ENCODE measurements at regions not wholly inside any gene's neighbourhood (a gene's known extent, or its start where the extent isn't known, plus 50 kb on each side); places are given as distances from the start of the nearest gene placed in this dataset.
A peak's percentile ranks its signal among the peaks of the same experiment; 100 is the strongest.

- H3K9me3 Mint-ChIP-seq = no peaks in the 10 kb centered on the region
- H3K27me3 Mint-ChIP-seq = no peaks in the 10 kb centered on the region
- H3K4me3 Mint-ChIP-seq = no peak overlapping the region
- H3K36me3 Mint-ChIP-seq (ENCODE audit: low read depth) = no peaks in the 10 kb centered on the region
- CTCF ChIA-PET = interaction anchor here (1.2 to 1.5 kb wide), 3 partner anchors 10 to 228 kb away, joined by 3 read pairs; no protein-coding TSS in a partner anchor
- H3K27ac Mint-ChIP-seq = no peak overlapping the region
- DNase-seq = no peak
- H3K4me1 Mint-ChIP-seq = peaks cover 36% of the 10 kb centered on the region
- POLR2A ChIA-PET = no interaction called here
Observed at GRCh38 chr6:15905488-15906419, 223.1 kb upstream of the MYLIP start.

- ChIA-PET POLR2A (no interaction called here), CTCF (interaction anchor here (0.6 kb wide), 2 partner anchors 311 to 381 kb away, joined by 3 to 6 read pairs; no protein-coding TSS in a partner anchor)
- no peak overlapping the region for H3K4me3 Mint-ChIP-seq
Observed at GRCh38 chr6:15904651-15905376, 224.1 kb upstream of the MYLIP start.

GRCh38 chr6:15901141-15902115, 227.5 kb upstream of the MYLIP start:
- ChIA-PET POLR2A (interaction anchor here (0.6 kb wide), 1 partner anchor 290 kb away, joined by 6 read pairs; no protein-coding TSS in a partner anchor), CTCF (interaction anchor here (0.6 to 2.2 kb wide), 9 partner anchors 8 to 350 kb away, joined by 3 to 5 read pairs (median 3); no protein-coding TSS in a partner anchor)
- Mint-ChIP-seq H3K4me1 (peaks cover 31% of the 10 kb centered on the region), H3K4me3 (no peak overlapping the region), H3K9me3 (no peaks in the 10 kb centered on the region), H3K36me3 (ENCODE audit: low read depth) (no peaks in the 10 kb centered on the region), H3K27me3 (no peaks in the 10 kb centered on the region), H3K27ac (peak overlapping the region; percentile 71)
- DNase-seq = peak; percentile 32

More at GRCh38 chr6:15904651-15905376, 224.1 kb upstream of the MYLIP start:
- no peaks in the 10 kb centered on the region for H3K9me3 Mint-ChIP-seq
- H3K36me3 Mint-ChIP-seq (ENCODE audit: low read depth) = no peaks in the 10 kb centered on the region
- DNase-seq = no peak
- H3K27ac Mint-ChIP-seq = peak overlapping the region; percentile 34
- H3K27me3 Mint-ChIP-seq = no peaks in the 10 kb centered on the region
- H3K4me1 Mint-ChIP-seq = peaks cover 36% of the 10 kb centered on the region

DNA sequence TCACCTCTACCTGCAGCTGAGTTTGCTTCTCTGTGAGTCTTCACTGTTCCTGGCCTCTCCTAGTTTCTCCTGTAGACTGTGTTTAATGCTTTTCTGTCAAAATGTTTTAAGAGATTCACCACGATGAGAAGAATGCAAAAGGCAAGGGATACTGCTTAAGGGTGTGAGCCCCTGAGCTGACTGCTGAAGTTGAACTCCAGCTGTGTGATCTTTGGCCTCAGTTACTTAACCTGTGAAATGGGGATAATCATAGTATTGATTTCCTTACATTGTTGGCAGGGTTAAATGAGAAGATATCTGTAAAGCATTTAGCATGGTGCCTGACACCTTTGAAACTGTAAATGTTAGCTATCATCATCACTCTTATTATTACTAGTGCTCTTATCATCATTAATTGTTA, 230.2 kb upstream of the MYLIP start:
- H3K4me1 Mint-ChIP-seq = peaks cover 12% of the 10 kb centered on the region
- H3K27ac Mint-ChIP-seq = no peak overlapping the region
- DNase-seq = no peak
- no peaks in the 10 kb centered on the region for H3K36me3 Mint-ChIP-seq (ENCODE audit: low read depth)
- H3K4me3 Mint-ChIP-seq = no peak overlapping the region
- ChIA-PET CTCF (no interaction called here), POLR2A (no interaction called here)
- H3K27me3 Mint-ChIP-seq = no peaks in the 10 kb centered on the region
- H3K9me3 Mint-ChIP-seq = peaks cover 3% of the 10 kb centered on the region

DNA sequence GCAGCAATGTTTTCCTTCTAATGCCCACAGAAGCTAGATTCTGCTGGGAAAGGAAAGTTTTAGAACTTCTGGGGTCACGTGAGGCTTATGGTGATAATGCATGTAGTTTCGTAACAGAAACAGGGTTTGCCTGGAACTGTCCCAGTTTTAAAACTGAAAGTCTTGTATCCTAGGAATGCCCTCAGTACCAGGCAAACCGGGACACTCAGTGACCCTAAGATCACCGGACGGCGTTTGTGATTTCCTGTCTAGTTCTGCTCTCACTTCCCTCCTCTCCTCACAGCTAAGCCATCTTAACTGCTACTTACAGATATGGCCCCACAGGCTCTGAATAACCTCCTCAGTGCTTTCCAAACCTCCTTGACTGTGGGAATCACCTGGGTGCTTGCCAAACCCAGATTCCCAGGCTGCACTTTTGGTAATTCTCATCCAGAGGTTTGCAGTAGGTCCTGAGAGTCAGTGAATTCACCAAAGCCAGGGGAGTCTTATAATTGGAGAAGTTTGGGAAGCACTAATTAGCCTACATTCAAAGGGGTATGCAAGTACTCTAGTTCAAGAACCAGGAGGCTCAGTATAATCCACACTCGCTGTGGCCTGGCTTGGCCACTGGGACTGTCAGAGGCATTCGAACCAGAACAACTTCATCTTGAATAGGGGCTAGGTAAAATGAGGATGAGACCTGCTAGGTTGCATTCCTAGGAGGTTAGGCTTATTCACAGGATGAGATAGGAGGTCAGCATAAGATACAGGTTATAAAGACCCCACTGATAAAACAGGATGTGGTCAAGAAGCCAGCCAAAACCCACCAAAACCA, 231.6 kb upstream of the MYLIP start:
- Mint-ChIP-seq H3K4me3 (no peak overlapping the region), H3K4me1 (peaks cover 12% of the 10 kb centered on the region), H3K27ac (no peak overlapping the region), H3K27me3 (no peaks in the 10 kb centered on the region), H3K36me3 (ENCODE audit: low read depth) (no peaks in the 10 kb centered on the region), H3K9me3 (peaks cover 5% of the 10 kb centered on the region)
- DNase-seq = no peak
- CTCF ChIA-PET = no interaction called here
- POLR2A ChIA-PET = no interaction called here

GRCh38 chr6:15894973-15895725, 232.3 kb upstream of the DTNBP1 start:
- POLR2A ChIA-PET = no interaction called here
- Mint-ChIP-seq H3K27ac (no peak overlapping the region), H3K4me3 (no peak overlapping the region), H3K27me3 (no peaks in the 10 kb centered on the region), H3K36me3 (ENCODE audit: low read depth) (no peaks in the 10 kb centered on the region), H3K9me3 (peaks cover 5% of the 10 kb centered on the region), H3K4me1 (no peaks in the 10 kb centered on the region)
- DNase-seq = no peak
- CTCF ChIA-PET = interaction anchor here (0.5 to 0.9 kb wide), 4 partner anchors 11 to 721 kb away, joined by 3 to 4 read pairs (median 3); no protein-coding TSS in a partner anchor

DNA sequence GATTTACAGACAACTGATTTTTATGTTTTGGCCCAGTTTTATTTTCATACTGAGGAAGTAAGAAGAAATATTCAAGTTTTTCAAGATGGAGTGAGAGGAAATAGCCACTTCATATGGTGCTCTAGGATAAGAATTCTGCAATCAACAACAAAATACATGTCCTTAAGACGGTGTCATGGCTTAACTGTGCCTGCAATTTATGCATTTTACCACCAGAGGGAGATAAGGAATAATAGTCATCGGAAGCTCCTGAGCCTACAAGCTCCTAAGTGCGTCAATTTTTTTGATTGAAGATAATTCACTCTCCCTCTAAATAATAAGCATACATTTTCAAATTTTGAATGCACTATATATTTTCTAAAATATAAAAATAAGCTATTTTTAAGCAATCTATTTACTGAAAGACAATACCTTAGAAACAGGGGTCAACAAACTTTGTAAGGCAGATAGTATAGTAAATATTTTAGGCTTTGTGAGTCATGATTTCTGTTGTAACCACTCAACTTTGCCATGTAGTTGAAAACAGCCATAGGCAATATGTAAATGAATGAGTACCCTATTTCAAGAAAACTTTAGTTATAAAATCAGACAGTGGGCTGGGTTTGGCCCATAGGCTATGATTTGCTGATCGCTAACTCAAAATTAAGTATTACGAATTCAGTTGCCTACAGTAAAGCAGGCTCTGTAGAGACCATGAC, 230.9 kb upstream of the DTNBP1 start:
- DNase-seq = no peak
- Mint-ChIP-seq H3K9me3 (peaks cover 5% of the 10 kb centered on the region), H3K4me3 (no peak overlapping the region), H3K4me1 (no peaks in the 10 kb centered on the region), H3K27me3 (no peaks in the 10 kb centered on the region), H3K27ac (no peak overlapping the region), H3K36me3 (ENCODE audit: low read depth) (no peaks in the 10 kb centered on the region)
- POLR2A ChIA-PET = no interaction called here
- CTCF ChIA-PET = interaction anchor here (0.6 to 1.0 kb wide), 5 partner anchors 8 to 232 kb away, joined by 3 to 5 read pairs (median 3); no protein-coding TSS in a partner anchor

DNA sequence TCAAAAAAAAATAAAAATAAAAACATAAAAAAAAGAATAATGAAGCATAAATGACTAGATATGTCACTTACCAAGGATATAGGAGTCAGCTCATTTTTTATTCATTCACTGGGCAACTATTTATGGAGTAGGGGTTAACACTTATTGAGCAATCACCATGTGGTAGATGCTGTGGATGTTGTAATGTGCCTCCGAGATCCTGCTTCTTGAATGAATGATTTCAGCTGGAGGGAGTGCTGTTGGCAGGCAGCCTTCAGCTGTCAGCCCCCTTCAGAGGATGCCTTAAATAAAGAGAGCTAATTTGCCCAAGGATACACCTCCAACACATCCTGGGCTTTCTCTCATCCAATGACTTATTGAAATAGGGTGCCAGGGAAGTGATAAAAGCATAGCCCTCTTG, 229.5 kb upstream of the DTNBP1 start:
- no peak for DNase-seq
- H3K27me3 Mint-ChIP-seq = no peaks in the 10 kb centered on the region
- peaks cover 5% of the 10 kb centered on the region for H3K9me3 Mint-ChIP-seq
- no peak overlapping the region for H3K27ac Mint-ChIP-seq
- H3K4me3 Mint-ChIP-seq = no peak overlapping the region
- peaks cover 5% of the 10 kb centered on the region for H3K4me1 Mint-ChIP-seq
- CTCF ChIA-PET = interaction anchor here (0.8 kb wide), 1 partner anchor 305 kb away, joined by 3 read pairs; no protein-coding TSS in a partner anchor
- POLR2A ChIA-PET = no interaction called here
- H3K36me3 Mint-ChIP-seq (ENCODE audit: low read depth) = no peaks in the 10 kb centered on the region

GRCh38 chr6:15888798-15889772, 226.3 kb upstream of the DTNBP1 start:
- Mint-ChIP-seq H3K27ac (no peak overlapping the region), H3K36me3 (ENCODE audit: low read depth) (no peaks in the 10 kb centered on the region), H3K4me1 (peaks cover 6% of the 10 kb centered on the region), H3K27me3 (no peaks in the 10 kb centered on the region), H3K9me3 (peaks cover 2% of the 10 kb centered on the region), H3K4me3 (no peak overlapping the region)
- ChIA-PET POLR2A (no interaction called here), CTCF (no interaction called here)
- DNase-seq = no peak
